ENCODE measurements at regions not wholly inside any gene's neighbourhood (a gene's known extent, or its start where the extent isn't known, plus 50 kb on each side); places are given as distances from the start of the nearest gene placed in this dataset.
"Not testable (repeated sequence)": the region's sequence is repeated elsewhere in the genome, so short reads cannot be mapped to it uniquely, and the experiment has no call there.

- no peak for DNase-seq
These were observed 50.3 kb upstream of the ATP6AP2 start for GRCh38 chrX:40530509-40530908.

- DNase-seq = no peak
These were observed 53.2 kb upstream of the ATP6AP2 start for GRCh38 chrX:40527543-40527942.

GRCh38 chrX:40526412-40526811, 54.4 kb upstream of the ATP6AP2 start:
- no peak for DNase-seq

GRCh38 chrX:40525901-40526300, 54.9 kb upstream of the ATP6AP2 start:
- DNase-seq = not testable (repeated sequence)

- no peak for DNase-seq
These were observed 56.3 kb upstream of the ATP6AP2 start for GRCh38 chrX:40524423-40524822.

GRCh38 chrX:40523852-40524251, 56.9 kb upstream of the ATP6AP2 start:
- no peak for DNase-seq

- no peak for DNase-seq
These were observed 58.8 kb upstream of the ATP6AP2 start for GRCh38 chrX:40521868-40522450.

- no peak for DNase-seq
These were observed 66.4 kb upstream of the ATP6AP2 start for GRCh38 chrX:40514376-40514775.

GRCh38 chrX:40513835-40514234, 66.9 kb upstream of the ATP6AP2 start:
- DNase-seq = no peak

GRCh38 chrX:40513012-40513411, 67.8 kb upstream of the ATP6AP2 start:
- DNase-seq = no peak

- no peak for DNase-seq
These were observed 69.5 kb upstream of the ATP6AP2 start for GRCh38 chrX:40511258-40511657.

GRCh38 chrX:40508560-40508959, 72.2 kb upstream of the ATP6AP2 start:
- DNase-seq = no peak

GRCh38 chrX:40506201-40506985, 74.4 kb upstream of the ATP6AP2 start:
- DNase-seq = no peak

- DNase-seq = no peak
These were observed 75.8 kb upstream of the ATP6AP2 start for GRCh38 chrX:40504801-40505605.

- DNase-seq = no peak
These were observed 77.7 kb upstream of the ATP6AP2 start for GRCh38 chrX:40503094-40503493.

GRCh38 chrX:40502688-40503087, 78.1 kb upstream of the ATP6AP2 start:
- DNase-seq = no peak

- no peak for DNase-seq
These were observed 79.5 kb upstream of the ATP6AP2 start for GRCh38 chrX:40501164-40501855.

GRCh38 chrX:40496728-40497127, 84.0 kb upstream of the ATP6AP2 start:
- no peak for DNase-seq

- no peak for DNase-seq
These were observed 85.1 kb upstream of the ATP6AP2 start for GRCh38 chrX:40495659-40496058.

- DNase-seq = no peak
These were observed 86.8 kb upstream of the ATP6AP2 start for GRCh38 chrX:40494005-40494404.

- no peak for DNase-seq
These were observed 92.5 kb upstream of the ATP6AP2 start for GRCh38 chrX:40488296-40488695.

GRCh38 chrX:40485973-40486372, 94.8 kb upstream of the ATP6AP2 start:
- no peak for DNase-seq

GRCh38 chrX:40485102-40485826, 95.5 kb upstream of the ATP6AP2 start:
- DNase-seq = no peak
